ENCODE measurements at regions not wholly inside any gene's neighbourhood (a gene's known extent, or its start where the extent isn't known, plus 50 kb on each side); places are given as distances from the start of the nearest gene placed in this dataset.

GRCh38 chr18:71689416-71690160 lies 854.6 kb downstream of the CBLN2 start:
- TF ChIP-seq CEBPB (IDR thresholded peaks at IDR 0.05) (no peak), POLR2A (IDR thresholded peaks at IDR 0.05; ENCODE audit: low read length) (no peak), JUN (IDR thresholded peaks at IDR 0.05) (no peak), RCOR1 (IDR thresholded peaks at IDR 0.05; ENCODE audit: low read depth, low read length) (no peak), CHD2 (IDR thresholded peaks at IDR 0.05; ENCODE audit: low read length, partially characterized antibody) (no peak), EP300 (IDR thresholded peaks at IDR 0.05) (no peak), CTCF (IDR thresholded peaks at IDR 0.05) (no peak), RARB (CRISPR knock-in tag; IDR thresholded peaks at IDR 0.05) (no peak), NFE2L2 (conservative IDR thresholded peaks at IDR 0.05; ENCODE audit: low read length) (no peak), ESRRA (IDR thresholded peaks at IDR 0.05; ENCODE audit: borderline replicate concordance, low read length) (no peak), CBX2 (IDR thresholded peaks at IDR 0.05; ENCODE audit: borderline replicate concordance, low read depth) (no peak), GATA3 (IDR thresholded peaks at IDR 0.05; ENCODE audit: borderline replicate concordance) (no peak), HDAC2 (IDR thresholded peaks at IDR 0.05) (no peak)
